MM.1S (cell line): ENCODE measurements at regions not wholly inside any gene's neighbourhood (a gene's known extent, or its start where the extent isn't known, plus 50 kb on each side); places are given as distances from the start of the nearest gene placed in this dataset.

Source experiments
- CTCF ChIP-seq: fragments of 300-600 bp; sonication (generic); IDR thresholded peaks from 2 replicates; pipeline ENCODE4 v1.5.1; 2016; ENCODE audit warnings: antibody characterized with exemption, low read length, mixed read lengths
- EZH2phosphoT487 ChIP-seq: fragments of 300-600 bp; sonication (generic); IDR thresholded peaks from 2 replicates; pipeline ENCODE4 v1.6.1; 2018; ENCODE audit warnings: antibody characterized with exemption, low read length

- TF ChIP-seq CTCF (no peak), EZH2phosphoT487 (no peak)
These were observed 187.1 kb downstream of the RAP2B start for GRCh38 chr3:153349108-153349499.
